Prostate gland (tissue), 2 donors: ENCODE measurements at regions not wholly inside any gene's neighbourhood (a gene's known extent, or its start where the extent isn't known, plus 50 kb on each side); places are given as distances from the start of the nearest gene placed in this dataset.
A peak's percentile ranks its signal among the peaks of the same experiment; 100 is the strongest.

Experiments
- DNase-seq: peaks from one replicate; pipeline ENCODE4 v3.0.0-alpha.2; 2019; ENCODE audit warnings: low spot score
- H3K27ac ChIP-seq, 2 donors: fragments of 200-600 bp; sonication (generic); 2 replicates each; pipeline ENCODE4 v1.5.1; 2017 to 2019
- H3K27me3 ChIP-seq: fragments of 200-600 bp; sonication (generic); replicated peaks from 2 replicates; pipeline ENCODE4 v1.5.1; 2019; ENCODE audit not compliant: insufficient read depth
- H3K36me3 ChIP-seq, 2 donors: fragments of 200-600 bp; sonication (generic); 1 replicate in 1 of 2; 2 replicates in 1 of 2; pipeline versions ENCODE4 v1.5.1 to v1.8.1; 2017 to 2019
- H3K4me1 ChIP-seq: fragments of 200-600 bp; sonication (generic); replicated peaks from 2 replicates; pipeline ENCODE4 v1.5.1; 2019
- H3K4me3 ChIP-seq, 2 donors: fragments of 200-600 bp; sonication (generic); 2 replicates each; pipeline ENCODE4 v1.5.1; 2017 to 2019
- H3K9me3 ChIP-seq: fragments of 200-600 bp; sonication (generic); 2 replicates; pipeline ENCODE4 v1.5.1; 2017
- CTCF ChIP-seq, 4 experiments: fragments of 200-600 bp in 2 of 4; fragments of 450-650 bp in 2 of 4; sonication (generic) in 2 of 4; IDR thresholded peaks; 1 replicate in 3 of 4; 2 replicates in 1 of 4; pipeline ENCODE4 v1.5.1; 2016 to 2019; ENCODE audit warnings: antibody characterized with exemption in 4 of 4, mild to moderate bottlenecking in 2 of 4, moderate library complexity in 2 of 4
- POLR2A ChIP-seq: fragments of 450-650 bp; IDR thresholded peaks from one replicate; pipeline ENCODE4 v1.6.1; 2016; ENCODE audit warnings: antibody characterized with exemption, mild to moderate bottlenecking
- POLR2AphosphoS5 ChIP-seq: sonication (generic); formaldehyde crosslinking; IDR thresholded peaks from one replicate; pipeline ENCODE4 v1.6.1; 2017; ENCODE audit warnings: antibody characterized with exemption
- WGBS: methylation state at CpG from one replicate; pipeline ENCODE4 v1.1.5; 2018; 5-methylcytosine and 5-hydroxymethylcytosine counted together
- intact Hi-C: fragments of 100-400 bp; cut with DNase I; formaldehyde crosslinking; loops from one replicate; pipeline ENCODE4 v1.14.2; 2022

- 62% methylated on average over 2 of the region's 2 CpGs for WGBS
- Histone ChIP-seq H3K27me3 (no peaks in the 10 kb centered on the region), H3K27ac (peak overlapping the region; percentile 6 to 76), H3K4me1 (peaks cover 2% of the 10 kb centered on the region), H3K9me3 (no peaks in the 10 kb centered on the region), H3K4me3 (no peak overlapping the region), H3K36me3 (no peaks in the 10 kb centered on the region)
- peak; percentile 53 for DNase-seq
- intact Hi-C loops, result loop anchor here (10.0 kb wide), 1 partner anchor 632 kb away; no protein-coding TSS in a partner anchor
- no peak for TF ChIP-seq POLR2A
- TF ChIP-seq CTCF (IDR thresholded peaks at IDR 0.05), result no peak
- peak; percentile 35 for TF ChIP-seq POLR2AphosphoS5
Observed at GRCh38 chr10:59587083-59587755, 122.4 kb downstream of the SLC16A9 start.

GRCh38 chr10:59586407-59586891 lies 123.2 kb downstream of the SLC16A9 start:
- Histone ChIP-seq H3K4me1 (peaks cover 2% of the 10 kb centered on the region), H3K27ac (peak overlapping the region; percentile 6 to 76), H3K36me3 (no peaks in the 10 kb centered on the region), H3K9me3 (no peaks in the 10 kb centered on the region), H3K27me3 (no peaks in the 10 kb centered on the region), H3K4me3 (no peak overlapping the region)
- intact Hi-C loops, result loop anchor here (10.0 kb wide), 1 partner anchor 632 kb away; no protein-coding TSS in a partner anchor
- peak; percentile 39 for DNase-seq
- WGBS, result 19% methylated on average over 2 of the region's 2 CpGs
- TF ChIP-seq POLR2AphosphoS5, result peak; percentile 82
- no peak for TF ChIP-seq POLR2A
- no peak for TF ChIP-seq CTCF (IDR thresholded peaks at IDR 0.05)

GRCh38 chr10:59585046-59585700 lies 124.5 kb downstream of the SLC16A9 start:
- peak; percentile 23 for DNase-seq
- Histone ChIP-seq H3K4me1 (peaks cover 2% of the 10 kb centered on the region), H3K27ac (peak overlapping the region; percentile 6 to 76), H3K9me3 (no peaks in the 10 kb centered on the region), H3K4me3 (no peak overlapping the region), H3K27me3 (no peaks in the 10 kb centered on the region), H3K36me3 (no peaks in the 10 kb centered on the region)
- WGBS, result 80% methylated on average over 4 of the region's 4 CpGs
- TF ChIP-seq CTCF (IDR thresholded peaks at IDR 0.05), result no peak
- peak; percentile 42 for TF ChIP-seq POLR2AphosphoS5
- no peak for TF ChIP-seq POLR2A
- intact Hi-C loops, result loop anchor here (10.0 kb wide), 1 partner anchor 630 kb away; no protein-coding TSS in a partner anchor

- Histone ChIP-seq H3K36me3 (no peaks in the 10 kb centered on the region), H3K4me1 (peaks cover 2% of the 10 kb centered on the region), H3K27me3 (no peaks in the 10 kb centered on the region), H3K9me3 (no peaks in the 10 kb centered on the region), H3K27ac (no peak overlapping the region), H3K4me3 (no peak overlapping the region)
- DNase-seq, result no peak
- WGBS, result 80% methylated on average over 3 of the region's 3 CpGs
- intact Hi-C loops, result loop anchor here (10.0 kb wide), 1 partner anchor 628 kb away; no protein-coding TSS in a partner anchor
- TF ChIP-seq POLR2A (no peak), CTCF (IDR thresholded peaks at IDR 0.05) (no peak), POLR2AphosphoS5 (no peak)
Observed at GRCh38 chr10:59582780-59583179, 126.9 kb downstream of the SLC16A9 start.
